ENCODE measurements at regions not wholly inside any gene's neighbourhood (a gene's known extent, or its start where the extent isn't known, plus 50 kb on each side); places are given as distances from the start of the nearest gene placed in this dataset.
A peak's percentile ranks its signal among the peaks of the same experiment; 100 is the strongest.
"Not testable (repeated sequence)": the region's sequence is repeated elsewhere in the genome, so short reads cannot be mapped to it uniquely, and the experiment has no call there.

DNA sequence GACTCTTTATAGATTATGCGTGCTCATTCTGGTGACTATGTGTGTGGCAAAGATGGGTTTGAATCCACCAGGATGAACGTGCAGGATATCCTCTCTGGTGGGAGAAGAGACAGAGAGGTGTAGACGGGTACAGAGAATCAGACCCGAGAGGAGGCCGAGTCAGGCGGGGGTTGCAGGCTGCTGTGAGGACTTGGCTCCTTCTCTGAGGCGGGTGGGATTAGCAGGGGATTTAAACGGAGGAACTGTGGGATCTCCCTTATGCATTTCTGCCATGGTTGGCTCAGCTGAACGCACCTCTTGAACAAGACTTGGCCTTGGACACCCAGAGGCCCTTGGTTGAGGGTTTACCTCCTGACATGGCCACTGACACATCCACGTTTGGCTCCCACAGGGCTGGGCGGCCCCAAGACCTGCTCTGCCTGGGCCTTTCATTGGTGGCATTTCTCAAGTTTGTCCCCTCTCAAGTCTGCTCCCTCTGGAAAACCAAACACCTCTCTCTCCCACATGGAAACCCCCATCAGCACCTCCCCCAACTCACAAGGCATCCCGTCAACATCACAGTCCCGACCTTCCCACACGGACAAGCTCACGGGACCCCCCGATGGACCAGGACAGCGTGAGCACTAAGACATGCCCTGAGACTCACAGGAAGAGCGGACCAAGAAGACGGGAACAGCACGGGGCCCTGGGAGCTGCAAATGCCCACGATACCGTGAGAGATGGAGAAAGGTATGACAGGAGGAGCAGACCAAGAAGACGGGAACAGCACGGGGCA lies 158.3 kb downstream of the RTP5 start:
- no peak for DNase-seq (ENCODE audit: low read depth in 2 of 2)

DNA sequence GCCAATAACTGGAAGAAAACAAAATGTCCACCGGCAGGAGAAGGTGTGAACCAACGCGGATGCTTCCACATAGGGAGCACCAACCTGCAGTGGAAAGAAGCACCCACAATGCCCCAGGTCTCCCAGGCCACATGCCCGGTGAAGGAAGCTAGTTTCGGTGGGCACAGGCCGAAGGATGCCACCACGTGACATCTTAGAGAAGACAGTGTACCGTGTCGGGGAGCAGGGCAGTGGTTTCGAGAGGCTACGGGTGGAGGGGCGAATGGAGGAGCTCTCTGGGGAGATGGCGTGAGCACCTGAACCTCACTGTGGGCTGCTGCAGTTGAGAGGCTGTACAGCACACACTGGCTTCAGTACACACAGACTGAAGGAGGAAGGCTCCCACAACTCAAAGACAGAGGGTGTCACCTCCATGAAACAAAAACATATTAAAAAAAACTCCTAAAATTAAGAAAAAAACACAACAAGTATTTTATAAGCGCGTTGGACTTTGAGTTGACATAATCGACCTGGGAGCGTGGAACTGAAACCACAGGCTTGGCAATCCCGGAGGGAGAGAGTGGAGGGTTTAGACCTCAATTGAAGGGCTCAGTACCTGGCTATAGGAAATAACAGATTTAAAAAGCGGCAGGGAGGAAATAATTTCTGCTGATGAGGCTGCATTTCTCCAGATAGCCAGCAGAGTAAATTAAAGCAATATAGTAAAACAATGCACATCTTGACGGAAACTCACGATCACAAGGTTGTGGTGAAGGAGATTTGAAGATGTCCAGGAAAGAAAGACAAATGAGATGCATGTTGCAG lies 160.1 kb downstream of the RTP5 start:
- no peak for DNase-seq (ENCODE audit: low read depth in 2 of 2)

- DNase-seq (ENCODE audit: low read depth in 2 of 2), result no peak
These were observed 160.7 kb downstream of the RTP5 start for GRCh38 chr2:242030226-242030575.

GRCh38 chr2:242030858-242031257 lies 161.3 kb downstream of the RTP5 start:
- DNase-seq (ENCODE audit: low read depth in 2 of 2), result no peak

DNA sequence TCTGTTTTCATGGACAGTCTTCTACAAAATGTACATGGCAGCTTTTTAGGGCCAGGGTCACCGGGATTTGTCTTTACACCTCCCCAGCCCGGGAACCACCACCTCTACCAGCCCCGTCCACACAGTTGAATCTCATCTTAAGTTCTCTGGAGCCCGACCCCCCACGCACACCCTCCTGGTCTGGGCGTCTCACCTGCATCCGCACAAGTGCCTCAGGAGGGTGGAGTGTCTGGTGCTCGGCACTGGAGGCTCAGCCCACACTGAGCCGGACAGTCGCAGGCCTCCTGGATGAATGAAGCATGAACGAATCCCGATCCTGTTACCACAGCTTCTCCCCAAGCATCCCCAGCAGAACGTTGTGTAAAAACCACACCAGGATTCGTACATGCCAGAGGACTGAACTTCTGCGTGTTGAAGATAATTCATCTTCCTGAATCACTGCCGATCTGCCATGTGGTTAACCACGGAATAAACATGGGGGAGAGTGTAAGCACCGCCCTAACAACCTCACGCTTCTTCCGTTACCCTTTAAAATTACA lies 162.0 kb downstream of the RTP5 start:
- DNase-seq (ENCODE audit: low read depth in 2 of 2), result peak; percentile 27

- no peak for DNase-seq (ENCODE audit: low read depth in 2 of 2)
These were observed 163.5 kb downstream of the RTP5 start for GRCh38 chr2:242032780-242033656.

DNA sequence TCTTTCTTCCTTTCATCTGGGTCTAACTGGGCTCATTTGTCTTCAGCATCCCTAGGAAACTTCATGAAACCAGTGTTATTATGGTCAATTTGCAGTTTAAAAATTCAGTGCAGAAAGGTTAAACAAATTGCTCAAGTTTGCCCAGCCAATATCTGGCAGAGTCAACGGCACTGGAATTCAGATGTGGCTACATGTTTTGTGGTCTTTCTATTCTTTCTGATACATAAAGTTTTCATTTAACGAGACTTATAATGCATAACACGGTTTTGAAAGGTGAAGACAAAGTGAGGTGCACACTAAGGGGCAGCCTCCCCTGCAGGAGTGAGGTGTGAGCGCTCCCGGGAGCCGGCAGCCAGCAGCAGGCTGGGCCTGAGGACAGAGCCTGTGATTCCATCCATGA lies 164.6 kb downstream of the RTP5 start:
- no peak for DNase-seq (ENCODE audit: low read depth in 2 of 2)

DNA sequence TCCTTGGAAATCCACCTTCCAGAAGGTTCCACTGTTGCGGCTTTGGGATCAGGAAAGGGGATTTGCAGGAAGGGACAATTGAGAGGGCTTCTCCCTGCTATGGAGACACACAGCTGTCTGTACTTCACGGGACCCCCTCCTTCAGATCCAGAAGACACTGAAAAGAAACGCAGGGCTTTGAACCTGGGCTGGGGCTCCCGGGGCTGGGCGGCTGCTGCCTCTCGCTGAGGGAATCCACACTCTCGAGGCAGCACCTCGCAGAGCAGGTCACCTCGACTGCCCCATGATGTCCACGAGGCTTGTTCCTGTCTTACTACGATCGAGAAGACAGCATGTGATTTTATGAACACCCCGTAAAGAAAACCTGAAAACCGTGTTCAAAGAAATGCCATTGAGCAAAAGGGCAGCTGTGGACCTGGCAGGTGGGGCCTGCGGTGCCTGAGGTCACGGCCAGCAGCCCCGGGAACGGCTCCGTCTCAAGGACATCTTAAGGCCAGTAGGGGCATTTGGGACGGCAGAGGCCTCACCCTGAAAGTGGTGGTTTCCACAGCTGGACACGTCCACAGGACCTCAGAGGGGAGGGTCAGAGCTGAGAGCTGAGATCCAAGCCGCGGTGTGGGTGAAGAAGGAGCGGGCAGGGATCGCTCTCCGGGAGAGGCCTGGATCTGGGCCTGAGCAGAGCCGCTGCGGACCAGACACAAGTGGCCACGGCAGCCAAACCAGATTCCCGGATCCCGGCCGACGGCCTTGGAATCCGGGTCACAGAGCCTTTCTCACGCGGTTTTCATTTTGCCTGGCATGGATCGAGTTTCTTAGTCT lies 165.7 kb downstream of the RTP5 start:
- no peak for DNase-seq (ENCODE audit: low read depth in 2 of 2)

DNA sequence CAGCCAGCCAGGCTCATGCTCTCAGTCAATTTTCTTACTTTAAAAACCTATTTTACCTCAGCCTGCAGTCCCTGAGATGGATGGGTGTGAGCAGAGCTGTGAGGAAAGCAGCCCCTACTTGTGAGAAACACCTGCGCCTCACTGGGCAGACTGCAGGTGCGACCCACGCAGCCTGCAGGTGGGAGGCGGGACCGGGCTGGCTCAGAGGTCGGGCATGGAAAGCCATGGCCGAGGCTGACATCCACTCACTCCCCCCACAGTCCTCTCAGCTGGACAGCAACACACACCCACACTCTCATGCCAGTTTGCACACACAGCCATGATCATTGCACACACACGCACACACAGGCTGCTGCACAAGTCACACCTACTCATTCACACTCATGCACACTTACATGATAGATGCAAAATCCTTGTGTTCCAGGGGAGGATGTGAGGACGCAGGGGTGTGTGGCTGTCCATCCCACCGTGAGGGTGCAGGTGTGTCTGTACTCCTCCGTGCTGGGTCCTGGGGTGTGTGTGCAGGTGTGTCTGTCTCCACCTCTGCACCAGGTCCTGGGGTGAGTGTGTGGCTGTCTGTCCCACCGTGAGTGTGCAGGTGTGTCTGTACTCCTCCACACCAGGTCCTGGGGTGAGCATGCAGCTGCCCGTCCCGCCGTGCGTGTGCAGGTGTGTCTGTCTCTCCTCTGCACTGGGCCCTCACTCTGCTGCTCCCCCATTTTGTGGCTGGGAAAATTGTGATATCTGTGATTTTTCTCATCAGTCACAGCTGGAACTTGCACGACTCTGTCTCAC lies 166.5 kb downstream of the RTP5 start:
- no peak for DNase-seq (ENCODE audit: low read depth in 2 of 2)

GRCh38 chr2:242036653-242036950 lies 167.1 kb downstream of the RTP5 start:
- DNase-seq (ENCODE audit: low read depth in 2 of 2), result no peak

DNA sequence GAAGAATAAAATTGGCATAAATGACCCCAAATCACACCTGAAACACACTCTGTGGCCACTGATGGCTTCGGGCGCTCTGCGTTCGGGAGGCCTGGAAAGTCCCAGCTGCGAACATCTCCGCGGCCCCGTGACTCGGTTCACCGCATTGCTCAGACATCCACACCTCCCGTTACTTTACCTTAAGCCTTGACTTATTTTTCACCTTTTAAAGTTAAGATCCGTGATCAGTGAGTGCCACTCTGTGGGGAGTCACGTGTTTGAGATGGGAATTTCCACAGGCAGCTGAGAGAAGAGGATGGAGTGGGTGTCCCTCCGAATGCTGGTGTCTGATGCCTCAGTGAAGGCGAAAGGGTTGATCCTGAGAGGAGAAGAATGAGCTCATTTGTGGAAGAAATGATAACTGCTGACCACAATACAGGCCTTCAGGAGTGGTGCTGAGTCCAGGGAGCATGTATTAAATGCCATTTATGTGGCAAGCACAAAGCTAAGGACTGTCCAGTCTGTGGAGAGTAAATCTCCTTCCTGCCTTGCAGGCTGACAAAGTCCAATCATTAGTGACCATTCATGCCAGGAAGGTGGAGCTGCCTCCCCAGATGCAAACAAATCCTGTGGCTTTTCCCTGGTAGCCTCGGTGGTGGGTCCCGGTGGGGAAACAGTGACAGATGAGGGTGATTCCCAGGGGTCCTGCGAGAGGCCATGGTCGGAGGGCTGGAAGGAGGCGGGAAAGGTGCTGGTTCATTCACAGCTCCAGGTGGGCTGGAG lies 168.8 kb downstream of the RTP5 start:
- DNase-seq (ENCODE audit: low read depth in 2 of 2), result no peak

DNA sequence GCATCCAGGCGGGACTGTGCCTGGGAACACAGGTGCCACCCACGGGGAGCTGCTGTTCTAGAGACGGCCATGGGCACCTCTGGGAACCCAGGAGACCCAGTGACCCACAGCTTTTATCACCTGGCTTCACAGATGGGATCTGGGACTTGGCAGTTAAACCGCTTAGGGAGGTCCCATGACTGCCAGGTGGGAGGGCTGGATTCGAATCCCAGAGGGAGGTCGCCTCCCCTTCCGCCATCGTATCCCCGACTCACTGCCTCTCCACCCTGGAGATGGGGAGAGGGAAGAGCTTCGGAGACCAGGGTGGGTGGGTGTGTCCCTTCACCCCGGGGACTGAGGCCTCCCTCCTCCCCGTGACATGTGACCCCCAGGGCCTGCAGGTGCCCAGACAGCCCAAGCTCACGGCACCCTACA lies 169.4 kb downstream of the RTP5 start:
- no peak for DNase-seq (ENCODE audit: low read depth in 2 of 2)

GRCh38 chr2:242040303-242040655 lies 170.8 kb downstream of the RTP5 start:
- no peak for DNase-seq (ENCODE audit: low read depth in 2 of 2)

- no peak for DNase-seq (ENCODE audit: low read depth in 2 of 2)
These were observed 171.2 kb downstream of the RTP5 start for GRCh38 chr2:242040681-242041080.

DNA sequence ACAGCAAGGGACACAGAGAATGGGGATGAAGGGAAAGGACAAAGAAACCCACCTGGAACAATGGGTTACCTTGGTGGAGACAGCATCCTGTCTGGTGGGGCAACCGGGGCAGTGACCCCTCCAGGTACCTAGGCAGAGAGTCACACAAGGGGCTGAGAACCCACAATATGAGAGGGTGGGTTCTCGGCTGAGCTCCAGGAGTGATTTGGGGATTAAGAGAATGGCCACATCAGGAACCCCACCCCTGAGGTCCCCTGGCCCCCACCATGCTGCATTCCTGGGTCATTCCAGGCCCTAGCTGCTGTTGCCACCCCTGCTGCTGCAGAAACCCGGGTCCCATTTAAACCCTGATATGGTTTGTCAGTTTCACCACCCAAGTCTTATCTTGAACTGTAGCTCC lies 172.3 kb downstream of the RTP5 start:
- DNase-seq (ENCODE audit: low read depth in 2 of 2), result no peak

- no peak for DNase-seq (ENCODE audit: low read depth in 2 of 2)
These were observed 174.2 kb downstream of the RTP5 start for GRCh38 chr2:242043538-242044312.

- DNase-seq (ENCODE audit: low read depth in 2 of 2), result no peak
These were observed 174.7 kb downstream of the RTP5 start for GRCh38 chr2:242044313-242044590.

DNA sequence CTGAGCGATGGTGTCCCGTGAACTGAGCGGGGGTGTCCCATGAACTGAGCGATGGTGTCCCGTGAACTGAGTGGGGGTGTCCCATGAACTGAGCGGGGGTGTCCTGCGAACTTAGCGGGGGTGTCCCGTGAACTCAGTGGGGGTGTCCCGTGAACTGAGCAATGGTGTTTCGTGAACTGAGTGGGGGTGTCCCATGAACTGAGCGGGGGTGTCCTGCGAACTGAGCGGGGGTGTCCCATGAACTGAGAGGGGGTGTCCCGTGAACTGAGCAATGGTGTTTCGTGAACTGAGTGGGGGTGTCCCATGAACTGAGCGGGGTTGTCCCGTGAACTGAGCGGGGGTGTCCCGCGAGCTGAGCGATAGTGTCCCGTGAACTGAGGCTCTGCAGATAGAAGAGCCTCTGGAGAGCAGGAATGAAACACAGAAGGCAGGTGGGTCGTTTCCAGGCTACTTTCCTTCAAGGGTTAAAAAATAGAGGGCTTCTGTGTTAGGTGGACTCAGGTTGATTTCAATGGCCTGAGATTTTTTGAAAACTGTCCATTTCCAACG lies 176.1 kb downstream of the RTP5 start:
- DNase-seq (ENCODE audit: low read depth in 2 of 2), result not testable (repeated sequence)

GRCh38 chr2:242046206-242046826 lies 176.8 kb downstream of the RTP5 start:
- no peak for DNase-seq (ENCODE audit: low read depth in 2 of 2)
